Stimulated activated CD8-positive, alpha-beta memory T cell treated with anti-CD3 and anti-CD28 coated beads, Interleukin-12 subunit alpha, Interleukin-12 subunit beta, amount 100 ng/mL, for 4 hours (primary cell): ENCODE measurements at regions not wholly inside any gene's neighbourhood (a gene's known extent, or its start where the extent isn't known, plus 50 kb on each side); places are given as distances from the start of the nearest gene placed in this dataset.

ENCODE experiments used
- DNase-seq: peaks from one replicate; pipeline ENCODE4 v3.0.0-alpha.2; 2020; ENCODE audit warnings: low read depth

GRCh38 chr2:16506366-16506765 is 159.3 kb downstream of the CYRIA start:
- no peak for DNase-seq

- no peak for DNase-seq
Measured at GRCh38 chr2:16496426-16497388, 168.9 kb downstream of the CYRIA start.

- no peak for DNase-seq
Measured at GRCh38 chr2:16495509-16496208, 170.0 kb downstream of the CYRIA start.

- DNase-seq = no peak
Measured at GRCh38 chr2:16494836-16495508, 170.7 kb downstream of the CYRIA start.

- no peak for DNase-seq
Measured at GRCh38 chr2:16493788-16494187, 171.8 kb downstream of the CYRIA start.

- no peak for DNase-seq
Measured at GRCh38 chr2:16487686-16488085, 177.9 kb downstream of the CYRIA start.

- DNase-seq = no peak
Measured at GRCh38 chr2:16485251-16485650, 180.4 kb downstream of the CYRIA start.

GRCh38 chr2:16482460-16482859 is 183.2 kb downstream of the CYRIA start:
- DNase-seq = no peak

- DNase-seq = no peak
Measured at GRCh38 chr2:16481351-16481750, 184.3 kb downstream of the CYRIA start.

GRCh38 chr2:16479721-16480120 is 185.9 kb downstream of the CYRIA start:
- DNase-seq = no peak

- DNase-seq = no peak
Measured at GRCh38 chr2:16478434-16479210, 187.0 kb downstream of the CYRIA start.

- no peak for DNase-seq
Measured at GRCh38 chr2:16477648-16478047, 188.0 kb downstream of the CYRIA start.

- DNase-seq = no peak
Measured at GRCh38 chr2:16476866-16477265, 188.8 kb downstream of the CYRIA start.

GRCh38 chr2:16475986-16476567 is 189.6 kb downstream of the CYRIA start:
- DNase-seq = no peak

GRCh38 chr2:16475586-16475985 is 190.0 kb downstream of the CYRIA start:
- DNase-seq = no peak

GRCh38 chr2:16473575-16473974 is 192.1 kb downstream of the CYRIA start:
- DNase-seq = no peak

GRCh38 chr2:16470936-16471490 is 194.6 kb downstream of the CYRIA start:
- DNase-seq = no peak

- no peak for DNase-seq
Measured at GRCh38 chr2:16466821-16467151, 198.8 kb downstream of the CYRIA start.

GRCh38 chr2:16466133-16466820 is 199.4 kb downstream of the CYRIA start:
- DNase-seq = no peak

GRCh38 chr2:16464641-16465040 is 201.0 kb downstream of the CYRIA start:
- no peak for DNase-seq

- no peak for DNase-seq
Measured at GRCh38 chr2:16462958-16463357, 202.7 kb downstream of the CYRIA start.
